ENCODE measurements at regions not wholly inside any gene's neighbourhood (a gene's known extent, or its start where the extent isn't known, plus 50 kb on each side); places are given as distances from the start of the nearest gene placed in this dataset.

DNA sequence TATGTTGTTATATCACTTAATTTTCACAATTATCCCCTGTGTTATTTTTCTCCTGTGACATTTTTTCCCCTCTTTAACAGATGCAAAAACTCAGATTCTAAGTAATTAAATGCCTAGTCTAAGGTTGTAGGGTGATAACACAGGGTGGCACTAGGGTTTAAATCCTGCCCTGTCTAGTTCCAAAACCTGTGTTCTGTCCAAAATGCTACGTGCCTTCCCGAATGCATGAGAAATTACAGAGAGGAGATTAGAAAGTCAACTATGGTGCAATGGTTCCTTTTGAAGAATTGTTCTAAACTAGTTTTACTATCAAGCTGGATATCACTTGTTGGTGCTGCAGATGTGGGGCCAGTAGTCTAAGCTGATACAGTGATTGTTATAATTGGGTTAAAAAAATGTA lies 108.0 kb downstream of the DIPK2A start:
- no peak for DNase-seq (ENCODE audit: low spot score)

DNA sequence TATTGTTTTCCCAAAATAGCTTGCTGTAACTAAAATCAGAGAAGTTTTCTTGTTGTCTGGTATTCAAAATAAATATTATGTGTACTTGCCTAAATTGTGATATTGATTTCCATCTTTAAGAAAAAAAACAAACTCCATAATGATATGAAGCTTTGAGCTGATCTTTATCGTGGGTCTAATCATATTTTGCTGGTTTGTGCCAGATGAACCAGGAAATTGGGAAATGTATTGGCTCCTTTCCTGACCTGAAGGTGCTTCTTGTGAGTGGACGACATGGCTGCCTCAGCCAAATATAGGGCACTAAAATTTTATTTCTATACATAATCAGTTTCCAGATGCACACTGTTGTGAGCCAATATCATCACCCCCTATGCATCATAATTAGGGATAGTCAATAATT lies 113.3 kb downstream of the DIPK2A start:
- no peak for DNase-seq (ENCODE audit: low spot score)

DNA sequence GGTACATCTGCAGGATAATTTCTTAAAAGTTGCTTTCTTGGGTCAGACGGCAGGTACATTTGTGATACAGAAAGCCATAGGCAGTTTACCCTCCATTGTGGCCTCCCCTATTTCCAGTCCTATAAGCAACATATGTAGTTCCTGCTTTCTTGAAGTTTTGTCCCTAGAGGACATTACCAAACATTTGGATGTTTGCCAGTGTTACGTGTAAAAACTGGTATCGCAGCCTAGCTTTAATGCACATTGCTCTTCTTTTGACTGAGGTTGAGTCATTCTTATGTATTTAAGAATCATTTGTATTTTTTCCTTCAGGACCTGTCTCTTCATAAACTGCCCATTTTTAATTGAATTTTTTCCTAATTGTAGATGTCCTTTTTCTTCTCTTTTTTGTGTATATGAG lies 114.3 kb downstream of the DIPK2A start:
- DNase-seq (ENCODE audit: low spot score) = no peak

DNA sequence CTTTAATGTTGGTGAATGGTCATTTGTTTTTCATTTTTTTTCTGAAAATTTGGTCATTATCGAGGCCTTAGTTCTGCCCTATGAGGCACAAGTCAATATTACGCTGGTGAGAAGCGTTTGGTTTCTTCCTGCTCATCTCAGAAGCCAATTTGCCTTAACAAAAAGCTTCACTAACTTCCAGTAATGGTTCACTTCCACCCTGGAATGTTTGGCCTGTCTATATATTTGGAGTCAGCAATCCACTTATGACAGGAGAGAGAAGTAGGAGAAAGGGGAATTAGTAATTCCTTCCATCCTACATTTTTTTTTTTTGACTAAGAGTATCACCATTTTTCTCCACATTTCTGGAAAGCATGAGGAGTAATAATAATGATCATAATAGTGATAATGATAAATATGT lies 124.4 kb downstream of the DIPK2A start:
- DNase-seq (ENCODE audit: low spot score) = no peak

DNA sequence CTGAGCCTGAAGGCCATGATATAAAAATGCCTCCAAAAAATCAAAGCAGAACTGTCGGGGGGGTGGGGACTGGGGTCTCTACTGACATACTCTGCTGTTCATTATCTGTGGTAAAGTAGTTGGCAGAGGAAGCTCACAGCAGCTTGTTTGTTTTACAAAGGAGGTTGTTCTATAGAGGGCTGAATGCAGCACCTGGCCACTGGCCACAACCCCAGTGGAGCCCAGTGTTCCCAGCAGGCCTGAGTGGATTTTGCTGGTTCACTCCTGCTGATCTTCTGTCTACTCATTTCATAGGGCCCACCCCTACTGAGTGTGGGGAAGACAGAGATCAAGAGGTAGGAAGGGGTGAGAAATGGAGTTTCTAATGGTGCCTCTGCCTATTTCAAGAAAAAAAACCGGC lies 125.5 kb downstream of the DIPK2A start:
- DNase-seq (ENCODE audit: low spot score) = no peak

DNA sequence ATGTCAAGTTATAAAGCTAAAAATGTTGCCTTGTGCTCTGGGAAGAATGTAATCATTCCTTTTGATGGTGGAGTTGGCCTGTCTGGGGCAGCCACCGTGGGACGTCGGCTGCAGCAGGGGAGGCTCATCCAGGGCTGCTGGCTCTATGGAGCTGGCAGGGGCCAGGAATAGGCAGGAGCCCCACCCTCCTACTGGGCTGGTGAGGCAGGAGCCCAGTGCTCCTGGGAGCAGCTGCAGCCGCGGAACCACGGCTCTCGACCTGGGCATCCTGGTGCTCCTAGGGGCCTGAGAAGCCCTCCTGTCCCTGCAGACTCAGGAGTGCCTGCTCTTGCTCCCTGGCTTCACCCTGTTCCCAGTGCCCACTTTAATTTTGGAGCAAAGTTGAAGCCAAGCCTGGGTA lies 127.1 kb downstream of the DIPK2A start:
- DNase-seq (ENCODE audit: low spot score) = no peak

DNA sequence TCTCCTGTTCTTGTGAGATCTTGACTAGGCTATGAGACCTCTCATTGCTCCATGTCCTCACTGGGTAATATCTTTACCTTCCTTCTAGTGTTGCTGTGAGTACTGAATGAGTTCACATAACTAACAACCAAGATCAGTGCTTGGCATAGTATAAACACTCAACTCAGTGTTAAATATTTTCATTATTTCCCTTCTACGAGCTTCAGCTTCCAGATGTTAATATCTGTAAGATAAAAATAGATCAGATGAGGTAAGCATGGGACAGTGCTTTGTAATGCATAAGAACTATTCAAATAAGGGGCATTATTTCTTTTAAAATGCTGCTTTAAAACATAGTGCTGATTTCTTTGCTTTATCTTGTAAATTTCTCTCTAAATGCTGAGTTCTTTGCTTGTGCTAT lies 130.8 kb downstream of the DIPK2A start:
- no peak for DNase-seq (ENCODE audit: low spot score)

DNA sequence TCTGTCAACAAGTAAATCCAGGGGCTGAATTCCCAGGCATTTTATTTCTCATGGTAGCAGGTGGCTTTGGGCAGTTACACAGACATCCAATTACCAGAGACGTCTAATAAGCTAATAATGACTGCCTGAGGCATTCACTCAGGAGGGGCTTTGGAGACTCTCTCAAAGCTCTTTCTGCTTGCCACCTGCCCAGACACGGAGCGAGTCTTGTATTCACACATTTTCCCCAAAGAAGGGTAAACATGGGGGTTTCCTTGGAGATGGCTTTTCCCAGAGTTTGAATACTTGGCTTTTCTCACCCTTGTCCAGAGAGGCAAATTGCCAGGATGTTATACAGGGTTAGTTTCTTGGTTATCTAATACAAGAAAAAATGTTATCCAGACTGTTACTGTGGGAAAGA lies 132.6 kb downstream of the DIPK2A start:
- DNase-seq (ENCODE audit: low spot score) = no peak

DNA sequence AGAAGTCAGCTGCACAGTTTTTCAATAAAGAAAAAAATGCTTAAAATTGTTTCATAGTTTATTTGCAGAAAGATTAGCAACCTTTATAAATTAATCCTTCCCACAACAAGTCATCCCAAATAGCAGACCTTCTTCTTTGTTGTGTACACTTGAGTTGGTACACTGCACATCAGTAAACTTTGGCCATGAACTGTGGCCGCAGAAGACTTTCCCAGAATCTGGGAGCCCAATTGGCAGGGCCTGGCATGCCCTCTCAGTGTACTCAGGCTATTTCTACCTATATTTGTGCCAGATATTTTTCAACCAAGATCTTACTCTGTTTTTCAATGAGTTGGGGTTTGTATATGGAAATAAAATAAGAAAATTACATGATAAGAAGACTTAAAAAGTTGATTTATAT lies 133.1 kb downstream of the DIPK2A start:
- no peak for DNase-seq (ENCODE audit: low spot score)

DNA sequence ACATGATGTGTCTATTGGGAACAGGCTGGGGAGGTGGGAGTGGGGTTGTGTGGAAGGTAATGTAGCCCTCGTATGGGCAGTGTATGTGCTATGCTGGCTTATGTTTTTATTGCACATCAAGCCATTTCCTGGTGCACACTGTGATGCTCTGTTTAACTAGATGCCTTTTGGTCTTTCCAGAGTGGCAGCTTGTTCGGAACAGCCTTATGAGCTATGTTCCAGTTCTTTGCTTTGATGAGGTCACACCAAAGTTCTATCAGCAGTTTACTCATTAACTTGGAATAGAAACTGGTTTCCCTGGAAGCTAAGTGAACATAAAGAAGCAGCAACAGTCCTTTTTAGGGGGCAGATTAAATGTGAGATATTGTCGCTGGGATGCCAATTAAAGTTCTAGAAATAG lies 133.9 kb downstream of the DIPK2A start:
- DNase-seq (ENCODE audit: low spot score) = no peak

DNA sequence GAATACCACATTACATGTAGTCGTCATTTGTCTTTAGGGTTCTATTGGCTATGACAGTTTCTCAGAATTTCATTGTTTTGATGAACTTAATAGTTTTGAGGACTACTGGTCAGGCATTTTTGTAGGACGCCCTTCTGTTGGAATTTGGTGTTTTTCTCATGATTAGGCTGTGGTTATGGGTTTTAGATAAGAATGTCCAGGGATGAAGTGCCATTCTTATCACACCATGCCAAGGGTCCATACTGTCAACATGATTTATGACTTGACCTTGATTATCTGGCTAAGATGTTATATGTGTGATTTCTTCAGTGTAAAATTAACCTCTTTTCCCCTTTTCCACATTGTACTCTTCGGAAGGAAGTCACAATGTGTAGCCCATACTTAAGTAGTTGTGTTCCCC lies 135.3 kb downstream of the DIPK2A start:
- no peak for DNase-seq (ENCODE audit: low spot score)

DNA sequence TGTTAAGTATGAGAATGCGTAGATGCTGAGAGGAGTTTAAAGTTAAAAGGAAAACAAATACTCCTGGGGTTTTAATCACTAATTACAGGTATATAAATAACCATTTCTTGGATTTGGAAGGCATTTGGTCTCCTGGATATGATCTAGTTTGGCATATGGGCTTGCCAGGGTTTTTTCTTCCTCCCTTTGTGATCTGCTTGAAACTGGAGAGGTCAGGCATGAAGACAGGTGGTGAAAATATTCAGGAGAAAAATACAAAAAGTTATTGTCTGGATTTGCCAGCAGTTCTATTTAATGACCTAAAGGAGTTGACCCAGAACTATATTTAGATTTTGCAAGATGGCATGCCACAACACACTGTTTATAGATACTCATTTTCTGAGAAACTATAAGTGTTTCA lies 136.3 kb downstream of the DIPK2A start:
- DNase-seq (ENCODE audit: low spot score) = no peak

DNA sequence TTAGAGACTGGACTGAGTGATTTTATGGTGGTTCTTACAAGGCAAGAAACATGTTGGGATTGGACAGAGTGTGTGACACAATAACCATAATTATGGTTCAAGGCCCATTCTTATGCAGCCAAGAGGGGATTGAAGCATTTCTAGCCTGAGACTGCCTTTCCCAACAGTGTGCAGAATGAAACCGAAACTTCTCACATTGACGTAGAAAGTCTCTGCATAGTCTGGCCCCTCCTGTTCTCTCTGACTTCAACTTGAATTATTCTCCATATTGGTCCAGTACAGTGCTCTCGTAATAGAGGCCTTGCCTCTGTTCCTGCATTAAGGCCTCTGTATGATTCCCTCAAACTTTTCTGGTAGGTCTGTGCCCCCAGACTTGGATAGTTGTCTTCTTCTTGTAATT lies 138.3 kb downstream of the DIPK2A start:
- no peak for DNase-seq (ENCODE audit: low spot score)

DNA sequence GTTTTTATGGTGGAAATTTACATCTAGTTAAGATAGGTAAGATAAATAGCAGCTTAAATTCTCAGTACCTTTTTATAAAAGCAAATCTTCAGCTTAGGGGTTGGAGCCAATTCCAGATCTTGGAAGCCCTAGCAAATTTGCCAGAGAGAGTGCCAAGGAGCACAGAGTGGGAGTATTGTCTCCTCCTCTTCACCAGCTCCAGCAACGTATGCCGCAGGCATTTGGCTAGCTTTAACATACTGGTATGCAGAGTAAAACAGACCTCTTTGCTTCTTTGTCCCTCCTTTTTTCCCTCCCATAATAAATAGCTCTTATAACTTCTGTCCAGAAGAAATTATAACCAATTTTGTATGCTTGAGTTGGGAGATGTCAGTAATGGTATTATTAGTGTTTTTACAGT lies 140.4 kb downstream of the DIPK2A start:
- no peak for DNase-seq (ENCODE audit: low spot score)

DNA sequence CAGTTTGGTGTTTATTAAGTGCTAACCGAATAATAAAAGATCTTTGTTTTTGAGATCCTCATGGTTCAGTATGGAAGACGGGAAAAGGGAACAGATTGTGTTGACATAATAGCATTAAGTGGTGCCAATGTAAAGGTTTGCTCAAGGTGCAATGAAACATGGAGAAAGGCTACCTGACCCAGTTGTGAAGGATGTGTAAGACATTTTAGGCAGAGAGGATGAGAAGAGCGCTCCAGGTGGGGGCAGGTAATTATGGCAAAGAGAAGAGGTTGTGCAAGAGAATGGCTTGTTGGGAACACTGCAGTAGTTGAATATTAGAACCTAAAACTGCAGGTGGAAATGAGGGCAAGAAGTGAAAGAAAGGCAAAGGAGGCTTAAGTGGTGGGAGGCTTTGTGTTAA lies 140.8 kb downstream of the DIPK2A start:
- DNase-seq (ENCODE audit: low spot score) = no peak

DNA sequence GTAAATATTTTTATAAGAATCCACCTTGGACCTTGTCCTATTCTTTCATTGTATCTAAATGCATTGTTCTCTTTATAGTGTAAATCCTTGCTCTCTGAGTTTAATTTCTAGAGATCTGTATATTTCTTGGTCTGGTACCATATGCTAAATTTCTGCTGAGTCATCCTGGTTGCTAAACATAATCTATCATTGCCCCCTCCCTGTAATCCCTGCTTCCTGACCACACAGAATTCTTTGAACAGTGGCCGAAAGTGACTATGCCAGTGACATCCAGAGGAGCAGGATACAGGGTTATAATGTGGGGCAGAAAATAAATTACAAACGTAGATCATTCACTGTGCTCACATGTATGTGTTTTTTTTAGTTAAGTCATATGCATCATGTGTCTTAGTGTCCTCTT lies 143.1 kb downstream of the DIPK2A start:
- DNase-seq (ENCODE audit: low spot score) = no peak

DNA sequence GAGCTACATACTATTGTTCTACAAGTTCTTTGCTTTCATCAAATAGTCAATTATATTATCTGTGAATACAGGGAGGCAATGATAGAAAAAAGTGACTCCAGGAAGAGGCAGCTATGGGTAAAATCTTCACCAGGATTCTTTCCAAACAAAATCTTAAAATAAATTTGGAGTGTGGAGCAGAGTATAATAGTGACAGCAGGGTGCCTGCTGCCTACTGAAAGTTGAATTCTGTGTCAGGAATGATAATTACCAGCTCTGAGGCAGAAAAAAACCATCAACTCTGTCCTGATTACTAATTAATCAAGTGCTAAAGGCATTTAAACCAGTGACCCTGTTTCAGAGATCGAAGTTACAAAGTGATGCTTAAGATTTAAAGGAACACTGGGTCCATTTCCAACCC lies 148.0 kb downstream of the DIPK2A start:
- DNase-seq (ENCODE audit: low spot score) = no peak

DNA sequence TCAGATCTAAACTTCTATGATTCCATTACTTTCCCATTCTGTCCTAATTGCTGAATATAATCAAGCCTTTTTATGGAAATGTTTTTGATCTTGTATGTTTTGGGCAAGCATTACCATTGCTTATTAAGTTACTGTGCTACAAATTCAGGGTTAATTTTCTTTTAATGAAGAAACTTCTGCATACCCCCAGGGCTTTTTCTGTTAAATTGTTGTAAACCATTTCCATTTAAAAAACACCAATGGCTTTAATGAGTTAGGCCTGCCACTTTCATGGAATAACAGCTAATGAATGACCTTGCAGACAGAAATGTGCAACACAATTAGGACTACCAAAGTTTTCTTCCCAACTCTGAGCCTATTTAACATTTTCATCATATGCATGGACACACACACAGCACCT lies 150.0 kb downstream of the DIPK2A start:
- DNase-seq (ENCODE audit: low spot score) = no peak

DNA sequence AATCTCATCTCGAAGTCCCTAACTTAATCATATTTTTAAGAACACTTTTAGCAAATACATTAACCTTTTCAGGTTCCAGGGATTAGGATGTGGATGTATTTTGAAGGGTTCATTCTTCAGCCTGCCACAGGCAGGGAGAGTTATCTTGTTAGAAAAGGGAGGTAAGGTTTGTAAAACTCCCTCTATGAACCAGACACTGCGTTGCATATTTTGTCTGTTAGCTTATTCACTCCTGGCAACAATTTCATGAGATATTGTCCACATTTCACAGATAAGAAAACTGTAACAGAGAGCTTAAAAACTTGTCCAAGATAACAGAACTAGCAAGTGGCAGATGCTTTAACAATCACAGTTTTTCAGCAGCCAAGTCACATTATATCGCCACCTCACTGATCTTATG lies 155.4 kb downstream of the DIPK2A start:
- no peak for DNase-seq (ENCODE audit: low spot score)

DNA sequence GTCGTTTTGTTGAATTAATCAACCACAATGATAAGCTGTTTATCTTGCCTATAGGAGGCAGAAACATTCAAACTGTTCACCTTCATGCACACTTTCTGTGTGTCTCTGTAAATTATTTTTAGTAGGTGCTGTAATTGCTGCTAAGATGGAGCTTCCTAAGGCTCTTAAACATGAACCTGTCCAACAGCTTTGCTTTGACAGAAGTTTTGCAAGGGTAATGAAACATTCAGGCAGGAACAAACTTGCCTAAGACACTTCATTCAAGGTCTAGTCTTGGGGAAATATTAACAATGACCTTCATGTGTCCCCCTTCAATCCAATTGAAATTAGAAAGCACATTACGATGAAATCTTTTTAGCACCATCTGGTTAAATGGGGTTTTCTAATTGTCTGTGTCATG lies 156.1 kb downstream of the DIPK2A start:
- no peak for DNase-seq (ENCODE audit: low spot score)

DNA sequence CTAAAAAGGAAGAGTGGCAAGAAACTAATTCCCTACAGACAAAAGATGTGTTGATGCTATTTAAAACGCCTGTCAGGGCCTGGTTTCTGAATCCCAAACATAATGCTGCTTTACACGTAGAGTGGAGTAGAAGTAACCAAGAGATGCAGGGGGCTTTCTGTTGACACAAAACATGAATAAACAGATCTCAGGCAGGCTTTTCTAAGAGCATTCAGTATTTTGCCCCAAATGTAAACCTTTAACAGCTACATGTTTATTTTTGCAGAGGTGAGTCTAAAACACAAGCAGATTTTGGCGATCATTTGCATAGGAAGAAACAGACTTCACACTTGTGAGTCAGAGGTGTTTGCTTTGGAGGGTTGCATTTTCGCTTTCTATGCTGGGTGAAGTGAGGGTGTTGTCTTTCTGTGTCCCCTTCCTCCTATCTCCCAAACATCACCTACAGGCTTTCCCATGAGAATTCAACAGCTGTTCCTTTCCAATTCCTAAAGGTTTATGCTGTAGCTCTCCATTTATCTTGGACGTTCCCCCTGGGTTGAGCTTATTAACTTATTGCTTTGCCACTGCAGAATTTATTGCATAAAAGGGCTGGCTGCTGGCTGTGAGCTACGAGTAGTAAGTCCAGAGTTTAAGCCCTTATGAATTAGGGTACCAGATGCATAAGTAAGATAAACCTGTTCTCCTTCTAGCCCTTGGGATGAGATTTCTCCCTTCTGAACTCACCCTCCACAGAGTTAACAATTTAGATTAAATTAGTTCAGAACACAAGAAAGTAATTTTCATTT lies 156.7 kb downstream of the DIPK2A start:
- DNase-seq (ENCODE audit: low spot score) = no peak

DNA sequence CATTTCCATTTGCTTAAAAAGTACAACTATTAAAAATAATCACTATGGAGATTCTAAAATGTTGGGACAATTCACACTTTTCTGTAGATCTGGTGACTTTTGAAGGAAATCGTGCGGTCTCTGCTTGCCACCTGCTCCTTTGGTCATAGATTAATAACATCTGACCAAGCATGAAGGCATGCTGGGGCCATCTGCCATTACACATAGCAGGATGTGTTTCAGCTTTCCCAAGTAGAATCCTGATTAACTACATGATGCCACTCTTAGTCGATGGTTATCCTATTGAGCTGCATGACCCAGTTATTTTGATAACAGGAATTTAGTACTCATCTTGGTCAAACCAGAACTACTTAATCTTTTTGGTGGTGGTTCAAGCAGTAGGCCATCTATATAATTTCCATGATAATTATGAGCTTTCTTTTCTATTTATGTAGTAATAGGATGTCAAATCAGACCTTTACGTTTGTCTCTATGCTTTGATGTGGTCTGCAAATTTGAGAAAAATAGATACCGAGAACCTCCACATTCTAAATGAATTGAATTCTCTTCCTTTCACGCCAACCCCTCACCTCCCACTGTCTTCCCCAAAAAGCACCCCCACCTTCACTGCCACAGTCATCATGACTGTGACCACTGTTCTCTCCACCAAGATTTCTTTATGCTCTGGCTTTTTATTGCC lies 158.1 kb downstream of the DIPK2A start:
- no peak for DNase-seq (ENCODE audit: low spot score)

DNA sequence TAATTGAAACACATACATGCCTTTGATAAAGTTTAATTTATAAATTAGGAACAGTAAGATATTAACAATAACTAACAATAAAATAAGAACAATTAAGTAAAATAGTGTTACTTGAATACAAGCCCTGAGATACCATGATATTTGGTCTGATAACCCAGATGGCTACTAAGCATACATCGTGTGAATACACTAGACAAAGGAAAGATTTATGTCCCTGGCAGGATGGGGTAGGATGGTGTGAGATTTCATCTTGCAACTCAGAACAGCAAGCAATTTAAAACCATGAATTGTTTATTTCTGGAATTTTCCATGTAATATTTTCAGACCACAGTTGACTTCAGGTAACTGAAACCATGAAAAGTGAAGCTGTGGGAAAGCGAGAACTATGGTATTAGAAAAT lies 169.5 kb downstream of the DIPK2A start:
- no peak for DNase-seq (ENCODE audit: low spot score)

DNA sequence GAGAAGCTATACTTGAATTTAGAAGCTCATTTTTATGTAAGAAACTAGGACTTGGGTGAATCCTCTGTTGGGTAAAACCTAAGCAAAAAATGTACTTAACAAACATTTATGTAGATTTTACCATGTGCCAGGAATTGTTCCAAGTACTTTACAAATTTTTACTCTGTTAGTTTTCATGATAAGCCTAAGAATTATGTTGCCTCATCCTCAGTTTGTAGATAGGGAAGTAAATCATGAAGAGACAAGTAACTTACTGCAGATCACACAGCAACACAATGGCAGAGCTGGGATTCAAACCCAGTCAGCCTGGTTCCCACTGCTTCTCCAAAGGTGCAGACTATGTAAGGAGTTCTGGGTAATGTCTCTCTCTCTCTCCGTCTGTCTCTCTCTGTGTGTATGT lies 169.9 kb downstream of the DIPK2A start:
- DNase-seq (ENCODE audit: low spot score) = no peak
